ENCODE measurements at regions not wholly inside any gene's neighbourhood (a gene's known extent, or its start where the extent isn't known, plus 50 kb on each side); places are given as distances from the start of the nearest gene placed in this dataset.
A peak's percentile ranks its signal among the peaks of the same experiment; 100 is the strongest.

DNA sequence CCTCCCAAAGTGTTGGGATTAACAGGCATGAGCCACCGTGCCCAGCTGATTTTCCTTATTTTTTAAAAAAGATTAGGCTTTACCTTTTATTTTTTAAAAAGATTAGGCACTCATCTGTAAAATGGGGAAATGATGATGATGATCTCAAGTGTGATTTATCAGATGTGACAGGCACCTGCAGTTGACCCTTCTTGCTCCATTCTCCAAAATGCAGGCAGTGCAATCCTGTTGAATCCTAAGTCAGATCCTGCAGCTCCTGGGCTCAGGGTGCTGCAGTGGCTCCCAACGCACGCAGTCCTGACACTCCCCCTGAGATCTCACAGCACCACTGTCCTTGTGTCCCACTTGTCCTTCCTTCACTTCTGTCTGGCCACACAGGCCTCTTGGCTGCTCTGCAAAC lies 257.3 kb upstream of the KAZN start:
- no peak for DNase-seq
- H3K36me3 ChIP-seq (replicated peaks in 1 of 2): no peaks in the 10 kb centered on the region
- WGBS, 4 donors: 70 to 84% (median 81%) methylated on average over 3 of the region's 3 CpGs
- no peak overlapping the region for H3K4me3 ChIP-seq
- no peaks in the 10 kb centered on the region for H3K27me3 ChIP-seq
- intact Hi-C loops (cut with DNase I): no loop called here
- no peaks in the 10 kb centered on the region for H3K4me1 ChIP-seq (replicated peaks in 1 of 2)
- H3K27ac ChIP-seq: no peak overlapping the region
- no peaks in the 10 kb centered on the region for H3K9me3 ChIP-seq (replicated peaks in 1 of 3)
- TF ChIP-seq, protein P1, sequence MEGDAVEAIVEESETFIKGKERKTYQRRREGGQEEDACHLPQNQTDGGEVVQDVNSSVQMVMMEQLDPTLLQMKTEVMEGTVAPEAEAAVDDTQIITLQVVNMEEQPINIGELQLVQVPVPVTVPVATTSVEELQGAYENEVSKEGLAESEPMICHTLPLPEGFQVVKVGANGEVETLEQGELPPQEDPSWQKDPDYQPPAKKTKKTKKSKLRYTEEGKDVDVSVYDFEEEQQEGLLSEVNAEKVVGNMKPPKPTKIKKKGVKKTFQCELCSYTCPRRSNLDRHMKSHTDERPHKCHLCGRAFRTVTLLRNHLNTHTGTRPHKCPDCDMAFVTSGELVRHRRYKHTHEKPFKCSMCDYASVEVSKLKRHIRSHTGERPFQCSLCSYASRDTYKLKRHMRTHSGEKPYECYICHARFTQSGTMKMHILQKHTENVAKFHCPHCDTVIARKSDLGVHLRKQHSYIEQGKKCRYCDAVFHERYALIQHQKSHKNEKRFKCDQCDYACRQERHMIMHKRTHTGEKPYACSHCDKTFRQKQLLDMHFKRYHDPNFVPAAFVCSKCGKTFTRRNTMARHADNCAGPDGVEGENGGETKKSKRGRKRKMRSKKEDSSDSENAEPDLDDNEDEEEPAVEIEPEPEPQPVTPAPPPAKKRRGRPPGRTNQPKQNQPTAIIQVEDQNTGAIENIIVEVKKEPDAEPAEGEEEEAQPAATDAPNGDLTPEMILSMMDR (IDR thresholded peaks at IDR 0.05): no peak
- TF ChIP-seq POLR2A (IDR thresholded peaks at IDR 0.05): no peak

DNA sequence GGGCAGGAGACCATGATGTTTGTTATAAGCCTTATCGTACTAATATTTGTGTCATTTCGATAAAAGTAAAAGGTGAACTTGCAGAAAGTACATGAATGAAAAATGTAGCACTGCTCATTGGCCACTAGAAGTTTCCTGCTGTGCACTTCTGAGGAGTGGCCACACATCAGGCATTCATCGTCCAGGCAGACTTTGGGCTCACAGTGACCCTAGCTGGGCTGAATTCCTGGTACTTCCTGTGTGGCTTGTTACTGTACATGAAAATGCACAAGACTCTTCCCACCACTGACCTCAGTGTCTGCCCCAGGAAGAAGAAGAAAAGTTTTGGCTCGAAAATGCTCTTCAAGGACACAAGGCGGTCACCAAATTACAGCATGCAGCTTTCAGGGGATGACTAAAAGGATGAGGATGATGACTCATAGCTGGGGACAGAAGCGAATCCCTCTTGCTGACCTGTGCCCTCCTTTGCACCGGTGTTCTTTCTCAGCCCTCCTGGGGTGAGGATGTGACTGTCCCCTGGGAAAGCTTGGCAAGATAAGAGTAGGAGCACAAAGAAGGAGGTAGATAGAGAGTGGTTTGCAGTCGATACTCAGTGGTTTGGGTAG lies 252.4 kb upstream of the KAZN start:
- H3K4me3 ChIP-seq: no peak overlapping the region
- H3K27ac ChIP-seq: no peak overlapping the region
- peak in 3 of 7 donors; percentile 20 to 37 (median 27) for DNase-seq
- TF ChIP-seq, protein P1 (IDR thresholded peaks at IDR 0.05): no peak
- TF ChIP-seq POLR2A (IDR thresholded peaks at IDR 0.05): no peak
- 45 to 61% (median 52%) methylated on average over 8 of the region's 8 CpGs for WGBS, 4 donors
- no peaks in the 10 kb centered on the region for H3K27me3 ChIP-seq
- no peaks in the 10 kb centered on the region for H3K36me3 ChIP-seq (replicated peaks in 1 of 2)
- intact Hi-C loops (cut with DNase I): no loop called here
- H3K9me3 ChIP-seq (replicated peaks in 1 of 3): no peaks in the 10 kb centered on the region
- H3K4me1 ChIP-seq (replicated peaks in 1 of 2): no peaks in the 10 kb centered on the region

DNA sequence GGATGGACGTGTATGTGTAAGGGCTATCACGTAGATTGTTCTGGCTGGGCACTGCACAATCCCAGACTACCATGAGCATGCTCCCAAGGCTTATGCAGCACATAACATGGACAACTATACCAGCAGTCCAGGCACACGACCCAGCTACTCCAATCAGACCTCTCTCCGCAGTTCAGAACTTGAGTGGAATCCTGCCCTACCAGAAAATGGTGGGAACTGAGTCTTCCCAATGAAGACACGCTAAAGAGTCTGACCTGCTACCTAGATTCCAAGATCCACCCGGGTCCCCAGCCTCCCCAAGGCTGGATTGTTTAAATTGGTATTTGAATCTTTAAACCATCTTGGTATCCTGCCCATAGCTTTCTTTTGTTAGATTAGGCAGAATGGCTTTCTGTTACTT lies 251.3 kb upstream of the KAZN start:
- Histone ChIP-seq H3K4me3 (no peak overlapping the region), H3K4me1 (replicated peaks in 1 of 2) (no peaks in the 10 kb centered on the region), H3K9me3 (replicated peaks in 1 of 3) (no peaks in the 10 kb centered on the region), H3K27me3 (no peaks in the 10 kb centered on the region), H3K27ac (no peak overlapping the region), H3K36me3 (replicated peaks in 1 of 2) (no peaks in the 10 kb centered on the region)
- TF ChIP-seq POLR2A (IDR thresholded peaks at IDR 0.05): no peak
- TF ChIP-seq, protein P1 (IDR thresholded peaks at IDR 0.05): no peak
- intact Hi-C loops (cut with DNase I): no loop called here
- DNase-seq: no peak
- WGBS, 4 donors: 66 to 75% (median 73%) methylated on average over 6 of the region's 6 CpGs

DNA sequence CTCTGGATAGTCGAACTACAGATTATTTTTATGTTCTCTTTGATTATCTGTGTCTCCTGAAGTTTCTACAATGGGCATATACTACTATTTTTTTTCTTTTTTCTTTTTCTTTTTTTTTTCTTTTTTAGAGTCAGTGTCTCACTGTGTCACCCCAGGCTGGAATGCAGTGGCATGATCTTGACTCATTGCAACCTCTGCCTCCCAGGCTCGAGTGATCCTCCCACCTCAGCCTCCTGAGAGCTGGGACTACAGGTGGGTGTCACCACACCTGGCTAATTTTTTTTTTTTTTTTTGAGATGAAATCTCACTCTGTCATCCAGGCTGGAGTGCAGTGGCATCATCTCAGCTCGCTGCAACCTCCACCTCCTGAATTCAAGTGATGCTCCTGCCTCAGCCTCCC lies 250.7 kb upstream of the KAZN start:
- H3K4me1 ChIP-seq (replicated peaks in 1 of 2): no peaks in the 10 kb centered on the region
- H3K4me3 ChIP-seq: no peak overlapping the region
- no peaks in the 10 kb centered on the region for H3K27me3 ChIP-seq
- H3K9me3 ChIP-seq (replicated peaks in 1 of 3): no peaks in the 10 kb centered on the region
- H3K27ac ChIP-seq: no peak overlapping the region
- intact Hi-C loops (cut with DNase I): no loop called here
- no peak for DNase-seq
- no peak for TF ChIP-seq POLR2A (IDR thresholded peaks at IDR 0.05)
- TF ChIP-seq, protein P1 (IDR thresholded peaks at IDR 0.05): no peak
- no peaks in the 10 kb centered on the region for H3K36me3 ChIP-seq (replicated peaks in 1 of 2)
- WGBS, 4 donors: 67 to 83% (median 79%) methylated on average over 3 of the region's 3 CpGs
